ENCODE measurements at regions not wholly inside any gene's neighbourhood (a gene's known extent, or its start where the extent isn't known, plus 50 kb on each side); places are given as distances from the start of the nearest gene placed in this dataset.
A peak's percentile ranks its signal among the peaks of the same experiment; 100 is the strongest.

DNA sequence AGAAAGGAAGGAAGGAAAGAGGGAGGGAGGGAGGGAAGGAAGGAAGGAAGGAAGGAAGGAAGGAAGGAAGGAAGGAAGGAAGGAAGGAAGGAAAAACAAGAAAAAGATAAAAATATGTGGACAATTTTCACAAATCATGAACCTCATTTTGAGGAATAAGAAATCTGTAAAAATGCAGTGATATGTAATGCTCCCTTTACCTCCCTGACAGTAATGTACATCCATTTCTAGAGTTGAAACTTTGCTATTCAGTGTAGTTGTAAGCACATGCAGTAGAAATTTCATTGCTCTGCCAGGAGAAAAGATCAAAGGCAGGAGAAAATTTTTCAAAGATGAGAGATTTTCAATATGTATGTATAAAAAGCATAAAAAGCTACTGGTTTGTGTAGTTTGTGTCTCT, 189.5 kb upstream of the MYO3A start:
- Histone ChIP-seq H3K4me3 (no peak overlapping the region), H3F3A (ENCODE audit: low read depth) (no peaks in the 10 kb centered on the region), H3K36me3 (no peaks in the 10 kb centered on the region), H2AFZ (replicated peaks) (no peak overlapping the region), H3K79me2 (ENCODE audit: low read depth) (no peaks in the 10 kb centered on the region), H3K27me3 (no peaks in the 10 kb centered on the region), H3K27ac (no peak overlapping the region), H4K20me1 (ENCODE audit: low read depth) (no peaks in the 10 kb centered on the region), H3K9me3 (ENCODE audit: low read depth) (no peaks in the 10 kb centered on the region), H3K4me2 (no peak overlapping the region), H3K4me1 (peaks cover 8% of the 10 kb centered on the region), H3K9ac (no peak overlapping the region)
- TF ChIP-seq, protein P1, sequence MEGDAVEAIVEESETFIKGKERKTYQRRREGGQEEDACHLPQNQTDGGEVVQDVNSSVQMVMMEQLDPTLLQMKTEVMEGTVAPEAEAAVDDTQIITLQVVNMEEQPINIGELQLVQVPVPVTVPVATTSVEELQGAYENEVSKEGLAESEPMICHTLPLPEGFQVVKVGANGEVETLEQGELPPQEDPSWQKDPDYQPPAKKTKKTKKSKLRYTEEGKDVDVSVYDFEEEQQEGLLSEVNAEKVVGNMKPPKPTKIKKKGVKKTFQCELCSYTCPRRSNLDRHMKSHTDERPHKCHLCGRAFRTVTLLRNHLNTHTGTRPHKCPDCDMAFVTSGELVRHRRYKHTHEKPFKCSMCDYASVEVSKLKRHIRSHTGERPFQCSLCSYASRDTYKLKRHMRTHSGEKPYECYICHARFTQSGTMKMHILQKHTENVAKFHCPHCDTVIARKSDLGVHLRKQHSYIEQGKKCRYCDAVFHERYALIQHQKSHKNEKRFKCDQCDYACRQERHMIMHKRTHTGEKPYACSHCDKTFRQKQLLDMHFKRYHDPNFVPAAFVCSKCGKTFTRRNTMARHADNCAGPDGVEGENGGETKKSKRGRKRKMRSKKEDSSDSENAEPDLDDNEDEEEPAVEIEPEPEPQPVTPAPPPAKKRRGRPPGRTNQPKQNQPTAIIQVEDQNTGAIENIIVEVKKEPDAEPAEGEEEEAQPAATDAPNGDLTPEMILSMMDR (IDR thresholded peaks at IDR 0.05) = no peak
- no peak for TF ChIP-seq EZH2 (IDR thresholded peaks at IDR 0.05)
- no peak for TF ChIP-seq EZH2phosphoT487 (IDR thresholded peaks at IDR 0.05)
- Mint-ChIP-seq H3K27me3 (ENCODE audit: insufficient read depth, low read depth) (peaks cover 2% of the 10 kb centered on the region), H3K9me3 (no peaks in the 10 kb centered on the region), H3K36me3 (no peaks in the 10 kb centered on the region), H3K4me1 (peaks cover 8% of the 10 kb centered on the region), H3K27ac (no peak overlapping the region), H3K4me3 (no peak overlapping the region)
- DNase-seq (ENCODE audit: low spot score) = no peak

DNA sequence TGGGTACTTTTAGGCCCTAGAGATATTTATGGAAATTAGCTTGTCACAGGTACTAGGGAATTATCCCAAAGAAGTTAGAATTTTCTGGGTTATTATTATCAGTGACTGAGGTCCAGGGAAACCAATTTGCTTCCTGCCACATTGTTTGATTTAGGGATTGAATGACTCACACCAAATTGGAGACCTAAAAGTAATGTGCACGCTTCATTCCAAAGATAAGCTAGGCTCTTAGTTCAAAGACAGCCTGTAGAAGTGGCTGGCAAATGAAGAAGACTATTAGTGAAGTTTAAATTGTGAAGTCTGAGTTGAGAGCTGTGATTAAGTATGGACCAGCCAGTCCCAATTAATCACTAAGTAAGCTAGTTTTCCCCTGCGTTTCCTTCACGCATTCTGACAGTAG, 188.1 kb upstream of the MYO3A start:
- Histone ChIP-seq H3K79me2 (ENCODE audit: low read depth) (no peaks in the 10 kb centered on the region), H3F3A (ENCODE audit: low read depth) (no peaks in the 10 kb centered on the region), H2AFZ (replicated peaks) (no peak overlapping the region), H3K27ac (no peak overlapping the region), H3K27me3 (no peaks in the 10 kb centered on the region), H3K4me2 (no peak overlapping the region), H4K20me1 (ENCODE audit: low read depth) (no peaks in the 10 kb centered on the region), H3K36me3 (no peaks in the 10 kb centered on the region), H3K9me3 (ENCODE audit: low read depth) (no peaks in the 10 kb centered on the region), H3K4me3 (no peak overlapping the region), H3K9ac (no peak overlapping the region), H3K4me1 (peaks cover 8% of the 10 kb centered on the region)
- TF ChIP-seq, protein P1 (IDR thresholded peaks at IDR 0.05) = no peak
- TF ChIP-seq EZH2phosphoT487 (IDR thresholded peaks at IDR 0.05) (no peak), EZH2 (IDR thresholded peaks at IDR 0.05) (no peak)
- Mint-ChIP-seq H3K27ac (no peak overlapping the region), H3K27me3 (ENCODE audit: insufficient read depth, low read depth) (peaks cover 2% of the 10 kb centered on the region), H3K36me3 (no peaks in the 10 kb centered on the region), H3K4me1 (peaks cover 8% of the 10 kb centered on the region), H3K4me3 (no peak overlapping the region), H3K9me3 (no peaks in the 10 kb centered on the region)
- peak; percentile 8 for DNase-seq (ENCODE audit: low spot score)

DNA sequence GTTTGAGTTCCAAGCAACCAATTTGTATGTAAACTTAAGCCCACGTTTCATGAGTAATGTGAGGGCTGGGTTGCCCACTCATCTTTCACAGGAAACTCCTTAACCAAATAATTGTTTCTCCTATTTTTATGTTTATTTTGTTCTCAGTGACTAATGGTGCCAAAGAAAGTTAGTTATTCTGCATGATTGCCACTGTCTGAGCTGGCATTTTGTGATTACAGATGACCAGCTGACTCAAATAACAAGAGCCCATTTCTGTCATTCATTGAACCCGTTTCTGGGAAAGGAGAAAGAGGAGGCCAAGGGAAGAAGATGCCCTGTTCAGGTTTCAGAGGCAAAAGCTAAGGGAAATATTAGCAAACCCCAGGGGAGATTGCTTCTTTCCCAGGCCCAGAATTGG, 186.9 kb upstream of the MYO3A start:
- Mint-ChIP-seq H3K9me3 (no peaks in the 10 kb centered on the region), H3K36me3 (no peaks in the 10 kb centered on the region), H3K27me3 (ENCODE audit: insufficient read depth, low read depth) (peaks cover 2% of the 10 kb centered on the region), H3K27ac (no peak overlapping the region), H3K4me3 (no peak overlapping the region), H3K4me1 (peaks cover 8% of the 10 kb centered on the region)
- Histone ChIP-seq H3K27ac (no peak overlapping the region), H3K27me3 (no peaks in the 10 kb centered on the region), H3K9ac (no peak overlapping the region), H3K9me3 (ENCODE audit: low read depth) (no peaks in the 10 kb centered on the region), H2AFZ (replicated peaks) (peak overlapping the region; percentile 21), H3K4me1 (peaks cover 8% of the 10 kb centered on the region), H3F3A (ENCODE audit: low read depth) (no peaks in the 10 kb centered on the region), H4K20me1 (ENCODE audit: low read depth) (no peaks in the 10 kb centered on the region), H3K4me2 (no peak overlapping the region), H3K36me3 (no peaks in the 10 kb centered on the region), H3K4me3 (no peak overlapping the region), H3K79me2 (ENCODE audit: low read depth) (no peaks in the 10 kb centered on the region)
- TF ChIP-seq, protein P1 (IDR thresholded peaks at IDR 0.05) = no peak
- TF ChIP-seq EZH2 (IDR thresholded peaks at IDR 0.05) (no peak), EZH2phosphoT487 (IDR thresholded peaks at IDR 0.05) (no peak)
- no peak for DNase-seq (ENCODE audit: low spot score)

Data from neural progenitor cell (in vitro differentiated cells).